ENCODE measurements at regions not wholly inside any gene's neighbourhood (a gene's known extent, or its start where the extent isn't known, plus 50 kb on each side); places are given as distances from the start of the nearest gene placed in this dataset.

- Histone ChIP-seq H3K4me1 (ENCODE audit: insufficient read depth) (no peaks in the 10 kb centered on the region), H3K27ac (ENCODE audit: low read depth) (no peak overlapping the region), H3K4me2 (no peak overlapping the region), H2AFZ (no peak overlapping the region), H3K9me2 (ENCODE audit: insufficient read depth) (no peaks in the 10 kb centered on the region), H4K20me1 (replicated peaks; ENCODE audit: insufficient read depth) (no peaks in the 10 kb centered on the region), H3K36me3 (ENCODE audit: insufficient read depth) (no peaks in the 10 kb centered on the region), H3F3A (replicated peaks; ENCODE audit: low read depth) (no peaks in the 10 kb centered on the region), H3K79me2 (replicated peaks; ENCODE audit: insufficient read depth) (no peaks in the 10 kb centered on the region), H3K27me3 (ENCODE audit: insufficient read depth) (no peaks in the 10 kb centered on the region), H3K4me3 (no peak overlapping the region)
- no peak overlapping the region for H3K27ac Mint-ChIP-seq
- DNase-seq (ENCODE audit: low spot score) (no peak), ATAC-seq (no peak)
- H3K27me3 Mint-ChIP-seq (ENCODE audit: insufficient read depth, low read depth, poor library complexity) = no peaks in the 10 kb centered on the region
- H3K9me3 Mint-ChIP-seq = peaks cover 12% of the 10 kb centered on the region; the same call in 2 of the 3 replicates
- no peak overlapping the region for H3K4me3 Mint-ChIP-seq
- TF ChIP-seq EZH2 (IDR thresholded peaks at IDR 0.05; ENCODE audit: low read depth, unreplicated experiment) (no peak), ETS1 (IDR thresholded peaks at IDR 0.05) (no peak), ZNF114 (CRISPR knock-in tag; IDR thresholded peaks at IDR 0.05) (no peak), ZNF462 (CRISPR knock-in tag; IDR thresholded peaks at IDR 0.05) (no peak), STAT1 (IDR thresholded peaks at IDR 0.05; ENCODE audit: unreplicated experiment) (no peak), CTCF (conservative IDR thresholded peaks at IDR 0.05; ENCODE audit: low read depth in 2 of 2) (no peak), NANOG (IDR thresholded peaks at IDR 0.05; ENCODE audit: borderline replicate concordance) (no peak), JUNB (IDR thresholded peaks at IDR 0.05; ENCODE audit: unreplicated experiment) (no peak), POLR2AphosphoS5 (IDR thresholded peaks at IDR 0.05; ENCODE audit: low read depth) (no peak)
- H3K4me1 Mint-ChIP-seq = peaks cover 9% of the 10 kb centered on the region
- no peaks in the 10 kb centered on the region; the same call in 2 of the 3 replicates for H3K36me3 Mint-ChIP-seq (ENCODE audit: low read depth)
These were observed 617.5 kb upstream of the SGCG start for GRCh38 chr13:22563272-22563671.

Measured in GM23338 (cell line).